Spleen (tissue), 7 donors: ENCODE measurements at regions not wholly inside any gene's neighbourhood (a gene's known extent, or its start where the extent isn't known, plus 50 kb on each side); places are given as distances from the start of the nearest gene placed in this dataset.

Experiments used
- CTCF ChIP-seq, 11 experiments: fragments of 200-600 bp in 7 of 11; fragments of 450-650 bp in 4 of 11; sonication (generic) in 4 of 11; IDR thresholded peaks in 8 of 11; conservative IDR thresholded peaks in 3 of 11; 1 replicate in 7 of 11; 2 replicates in 4 of 11; pipeline versions ENCODE4 v1.4.0 to v1.8.0; 2016 to 2021; ENCODE audit warnings: antibody characterized with exemption in 11 of 11, inconsistent platforms in 4 of 11, mild to moderate bottlenecking in 1 of 11
- POLR2A ChIP-seq, 3 donors: fragments of 450-650 bp; IDR thresholded peaks; one replicate each; pipeline ENCODE4 v1.5.1; 2017; ENCODE audit warnings: antibody characterized with exemption in 3 of 3, mild to moderate bottlenecking in 1 of 3
- POLR2AphosphoS5 ChIP-seq, 3 donors: sonication (generic); formaldehyde crosslinking; IDR thresholded peaks; one replicate each; pipeline ENCODE4 v1.5.1; 2017; ENCODE audit warnings: antibody characterized with exemption in 3 of 3
- donor health status: DM: no; HTN: no; CAD: no; lungs with moderate emphysema.
- donor health status: DM: no; HTN: no; CAD: no.
- donor health status: DM: no; HTN: no; CAD: no.

DNA sequence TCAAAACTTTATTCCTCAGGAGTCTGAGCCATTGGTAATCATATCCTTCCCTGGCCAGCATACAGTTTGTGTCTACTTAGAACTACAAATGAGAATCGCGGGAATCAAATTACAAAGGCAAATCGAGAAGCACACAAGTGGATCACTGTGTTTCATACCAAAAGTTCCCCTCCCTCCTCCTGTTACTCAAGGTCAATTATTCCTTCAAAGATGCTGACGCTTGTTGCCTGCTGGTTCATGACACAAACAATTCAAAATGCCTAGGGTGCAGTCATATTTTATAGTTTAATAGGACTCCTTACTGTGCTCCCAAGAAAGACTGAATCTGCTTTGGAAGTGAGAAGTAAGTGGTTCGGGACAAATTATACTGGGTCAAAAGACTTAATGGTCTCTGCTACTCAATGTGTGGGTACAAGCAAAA is 93.0 kb upstream of the PBX1 start:
- TF ChIP-seq CTCF (IDR thresholded peaks at IDR 0.05 in 8 of 11, conservative IDR thresholded peaks at IDR 0.05 in 3 of 11) (no peak), POLR2A (IDR thresholded peaks at IDR 0.05) (no peak), POLR2AphosphoS5 (IDR thresholded peaks at IDR 0.05) (no peak)
